Activated naive CD4-positive, alpha-beta T cell treated with anti-CD3 and anti-CD28 coated beads, Interleukin-2, amount 10 ng/mL, durations not matched to agents 7 days and 5 days (primary cell): ENCODE measurements at regions not wholly inside any gene's neighbourhood (a gene's known extent, or its start where the extent isn't known, plus 50 kb on each side); places are given as distances from the start of the nearest gene placed in this dataset.
"Not testable (repeated sequence)": the region's sequence is repeated elsewhere in the genome, so short reads cannot be mapped to it uniquely, and the experiment has no call there.

Experiments
- CTCF ChIA-PET: fragments of 350-600 bp; sonication (Branson Sonifier 250); formaldehyde crosslinking; loops from one replicate; lab custom pipeline; 2021; ENCODE audit warnings: antibody characterized with exemption; lab: Charles Lee
- DNase-seq: peaks from one replicate; pipeline ENCODE4 v3.0.0-alpha.2; 2020
- H3K27ac Mint-ChIP-seq: one replicate; pipeline ENCODE4 v1.8.0; 2021; ENCODE audit warnings: mild to moderate bottlenecking, moderate library complexity, mixed read lengths
- H3K27me3 Mint-ChIP-seq: one replicate; pipeline ENCODE4 v1.8.0; 2021; ENCODE audit warnings: mild to moderate bottlenecking, mixed read lengths
- H3K36me3 Mint-ChIP-seq: one replicate; pipeline ENCODE4 v1.8.0; 2021; ENCODE audit warnings: mixed read lengths
- H3K4me1 Mint-ChIP-seq: one replicate; pipeline ENCODE4 v1.8.0; 2021; ENCODE audit warnings: mixed read lengths
- H3K4me3 Mint-ChIP-seq: one replicate; pipeline ENCODE4 v1.8.0; 2021; ENCODE audit warnings: mild to moderate bottlenecking, moderate library complexity, mixed read lengths
- H3K9me3 Mint-ChIP-seq: one replicate; pipeline ENCODE4 v1.8.0; 2021; ENCODE audit warnings: mixed read lengths

DNA sequence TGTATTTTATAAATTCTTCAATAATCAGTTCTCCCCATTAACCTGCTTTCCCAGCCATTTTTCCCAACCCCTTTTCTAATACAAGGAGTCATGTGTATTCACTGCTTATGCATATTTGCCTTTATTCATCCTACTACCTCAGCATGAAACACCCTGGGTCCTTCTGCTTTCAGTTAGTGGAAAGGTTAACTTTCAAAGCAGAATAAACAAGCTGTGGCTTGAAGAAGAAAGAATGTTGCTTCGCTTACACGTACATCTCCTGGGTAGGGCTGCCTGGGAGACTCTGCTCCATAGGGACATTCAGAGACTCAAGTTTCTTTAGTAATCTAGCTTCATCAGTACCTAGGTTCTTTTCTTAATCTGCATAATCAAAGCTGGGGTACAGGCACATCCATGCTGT lies 567.8 kb upstream of the SLC10A2 start:
- H3K4me1 Mint-ChIP-seq: no peaks in the 10 kb centered on the region
- no peak for DNase-seq
- H3K27me3 Mint-ChIP-seq: no peaks in the 10 kb centered on the region
- CTCF ChIA-PET: no interaction called here
- no peaks in the 10 kb centered on the region for H3K36me3 Mint-ChIP-seq
- no peaks in the 10 kb centered on the region for H3K9me3 Mint-ChIP-seq
- no peak overlapping the region for H3K4me3 Mint-ChIP-seq
- no peak overlapping the region for H3K27ac Mint-ChIP-seq

DNA sequence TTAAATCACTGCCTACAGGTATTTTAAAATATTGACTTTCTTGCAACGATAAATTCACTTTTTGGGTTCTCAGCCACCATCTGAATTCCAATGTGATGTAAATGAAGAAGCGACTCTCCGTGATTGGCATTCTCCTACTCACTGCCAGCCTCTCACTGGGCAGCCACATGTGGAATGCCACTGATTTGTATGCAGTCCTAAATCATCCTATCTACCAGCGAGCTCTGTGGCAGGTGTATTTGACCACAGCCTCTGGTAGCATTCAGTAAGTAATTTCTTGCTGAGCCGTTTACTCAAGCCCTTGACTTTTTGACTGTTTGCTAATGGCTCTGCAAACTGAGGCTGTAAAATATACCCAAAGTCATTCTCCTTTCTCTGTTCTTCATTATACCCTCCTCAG lies 559.0 kb upstream of the SLC10A2 start:
- CTCF ChIA-PET: no interaction called here
- H3K27me3 Mint-ChIP-seq: no peaks in the 10 kb centered on the region
- no peaks in the 10 kb centered on the region for H3K36me3 Mint-ChIP-seq
- no peak overlapping the region for H3K4me3 Mint-ChIP-seq
- H3K9me3 Mint-ChIP-seq: no peaks in the 10 kb centered on the region
- no peak for DNase-seq
- no peak overlapping the region for H3K27ac Mint-ChIP-seq
- no peaks in the 10 kb centered on the region for H3K4me1 Mint-ChIP-seq

DNA sequence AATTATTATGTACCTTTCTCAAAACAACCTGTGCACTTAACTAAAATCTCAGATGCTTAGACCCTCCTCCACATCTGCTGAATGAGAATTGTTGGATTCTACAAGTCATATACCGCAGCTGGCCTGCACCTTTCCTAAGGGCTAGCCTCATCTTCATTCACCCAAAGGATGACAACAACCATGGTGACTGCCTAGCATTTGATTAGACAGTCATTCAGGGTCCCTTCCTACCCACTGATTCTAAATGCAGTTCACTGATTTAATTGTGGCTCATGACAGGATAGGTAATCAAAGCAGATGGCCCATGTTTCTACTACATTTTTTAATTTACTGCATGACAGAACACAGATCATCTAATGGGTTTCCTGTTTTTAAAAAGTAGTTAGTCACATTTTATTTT lies 551.9 kb upstream of the SLC10A2 start:
- CTCF ChIA-PET: no interaction called here
- H3K4me1 Mint-ChIP-seq: no peaks in the 10 kb centered on the region
- H3K9me3 Mint-ChIP-seq: peaks cover 2% of the 10 kb centered on the region
- no peak overlapping the region for H3K4me3 Mint-ChIP-seq
- no peak overlapping the region for H3K27ac Mint-ChIP-seq
- no peaks in the 10 kb centered on the region for H3K36me3 Mint-ChIP-seq
- DNase-seq: no peak
- H3K27me3 Mint-ChIP-seq: no peaks in the 10 kb centered on the region

DNA sequence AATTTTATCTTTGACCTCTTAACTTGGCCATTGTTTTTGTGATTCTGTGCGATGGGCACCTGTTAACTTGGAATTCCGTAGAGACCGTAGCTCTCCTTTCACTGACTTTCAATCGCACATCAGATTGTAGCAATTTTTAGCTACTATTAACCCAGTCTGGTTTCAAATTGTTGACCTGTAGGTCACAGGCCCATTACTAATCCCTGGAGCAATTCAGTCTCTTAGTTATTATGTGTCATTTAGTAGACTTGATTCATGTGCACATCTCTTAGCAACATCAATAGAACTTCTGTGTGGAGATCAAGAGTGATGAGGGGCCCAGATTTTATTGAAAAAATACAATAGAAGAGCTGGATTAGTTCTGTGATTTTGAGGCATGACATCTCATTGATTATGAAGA lies 549.6 kb upstream of the SLC10A2 start:
- Mint-ChIP-seq H3K4me1 (no peaks in the 10 kb centered on the region), H3K9me3 (peaks cover 2% of the 10 kb centered on the region), H3K27me3 (no peaks in the 10 kb centered on the region), H3K36me3 (no peaks in the 10 kb centered on the region), H3K27ac (no peak overlapping the region), H3K4me3 (no peak overlapping the region)
- CTCF ChIA-PET: no interaction called here
- no peak for DNase-seq

DNA sequence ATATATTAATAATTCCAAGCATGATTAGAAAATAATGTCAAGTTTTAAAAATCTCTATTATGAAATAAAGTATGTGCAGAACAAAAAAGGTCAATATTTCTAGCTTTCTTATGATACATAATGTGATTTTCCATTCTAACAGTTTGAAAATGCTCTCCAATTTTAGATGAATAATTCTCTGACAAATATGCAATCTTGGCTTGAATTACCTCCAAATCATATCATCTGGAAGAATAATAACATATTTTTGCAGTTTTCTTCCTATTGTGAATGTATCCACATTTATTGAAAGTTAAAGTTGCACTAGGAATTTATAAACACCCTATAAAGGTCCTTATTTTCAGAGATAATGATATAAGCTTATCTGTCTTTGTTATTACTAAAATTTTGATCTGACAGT lies 548.5 kb upstream of the SLC10A2 start:
- H3K9me3 Mint-ChIP-seq: peaks cover 2% of the 10 kb centered on the region
- H3K4me3 Mint-ChIP-seq: no peak overlapping the region
- CTCF ChIA-PET: no interaction called here

DNA sequence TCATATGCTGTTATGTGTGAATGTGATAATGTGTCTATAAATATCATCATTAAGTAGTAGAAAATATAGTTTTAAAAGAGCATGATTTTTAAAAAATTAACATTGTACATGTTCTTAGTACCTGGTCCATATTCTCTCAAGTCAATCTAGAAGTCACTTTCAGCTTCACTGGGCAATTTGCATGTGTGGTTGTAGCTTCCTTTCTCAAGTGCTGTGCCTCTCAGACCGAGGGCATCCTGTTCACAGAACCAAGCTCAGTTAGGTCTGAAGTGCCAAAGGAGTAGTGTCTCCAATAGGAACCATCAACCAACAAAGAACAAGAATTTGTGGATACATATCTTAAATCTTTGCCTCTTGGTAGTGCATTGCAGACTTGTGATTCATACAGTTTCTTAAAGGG lies 541.8 kb upstream of the SLC10A2 start:
- no peaks in the 10 kb centered on the region for H3K9me3 Mint-ChIP-seq
- no peak overlapping the region for H3K27ac Mint-ChIP-seq
- H3K4me3 Mint-ChIP-seq: no peak overlapping the region
- CTCF ChIA-PET: no interaction called here
- H3K36me3 Mint-ChIP-seq: no peaks in the 10 kb centered on the region
- H3K27me3 Mint-ChIP-seq: no peaks in the 10 kb centered on the region
- no peaks in the 10 kb centered on the region for H3K4me1 Mint-ChIP-seq
- DNase-seq: no peak

More for the DNA sequence above, 548.5 kb upstream of the SLC10A2 start:
- H3K27me3 Mint-ChIP-seq: no peaks in the 10 kb centered on the region
- no peak for DNase-seq
- H3K4me1 Mint-ChIP-seq: no peaks in the 10 kb centered on the region
- no peak overlapping the region for H3K27ac Mint-ChIP-seq
- no peaks in the 10 kb centered on the region for H3K36me3 Mint-ChIP-seq

DNA sequence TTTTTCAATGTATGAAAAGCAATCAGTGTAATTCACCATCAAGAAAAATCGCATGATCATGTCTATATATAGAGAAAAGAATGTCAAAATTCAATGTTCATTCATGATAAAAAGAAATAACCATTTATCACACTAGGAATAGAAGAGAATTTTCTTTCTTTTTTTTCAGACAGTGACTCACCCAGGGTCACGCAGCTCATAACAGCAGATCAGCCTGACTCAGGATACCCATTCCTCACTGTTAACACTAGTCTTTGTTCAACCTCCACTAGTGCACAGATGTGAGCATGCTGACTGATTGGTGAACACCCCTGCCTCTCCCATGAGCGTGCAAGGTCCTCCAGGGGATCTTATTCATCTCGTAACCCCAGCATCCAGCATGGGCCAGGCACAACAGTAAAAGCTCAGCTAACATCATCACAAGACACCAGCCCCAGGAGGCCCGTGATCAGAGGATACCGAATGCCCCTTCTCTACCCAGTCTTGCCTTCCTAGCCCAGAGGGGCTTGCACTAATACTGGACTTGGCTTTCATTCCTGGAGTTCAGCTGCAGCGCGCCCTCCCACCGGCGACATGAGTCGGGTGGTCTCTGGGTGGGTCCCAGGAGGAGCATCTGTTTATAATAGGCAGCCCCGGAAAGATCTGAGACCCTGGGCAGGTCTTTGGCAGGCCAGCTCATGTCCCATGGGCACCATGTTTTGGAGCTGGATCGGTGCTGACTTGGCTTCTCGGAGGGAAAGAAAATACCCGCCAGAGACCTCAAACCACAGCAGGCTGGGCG lies 539.5 kb upstream of the SLC10A2 start:
- Mint-ChIP-seq H3K36me3 (no peaks in the 10 kb centered on the region), H3K4me1 (no peaks in the 10 kb centered on the region), H3K27ac (no peak overlapping the region), H3K9me3 (peaks cover 9% of the 10 kb centered on the region), H3K4me3 (no peak overlapping the region), H3K27me3 (no peaks in the 10 kb centered on the region)
- CTCF ChIA-PET: no interaction called here
- no peak for DNase-seq

DNA sequence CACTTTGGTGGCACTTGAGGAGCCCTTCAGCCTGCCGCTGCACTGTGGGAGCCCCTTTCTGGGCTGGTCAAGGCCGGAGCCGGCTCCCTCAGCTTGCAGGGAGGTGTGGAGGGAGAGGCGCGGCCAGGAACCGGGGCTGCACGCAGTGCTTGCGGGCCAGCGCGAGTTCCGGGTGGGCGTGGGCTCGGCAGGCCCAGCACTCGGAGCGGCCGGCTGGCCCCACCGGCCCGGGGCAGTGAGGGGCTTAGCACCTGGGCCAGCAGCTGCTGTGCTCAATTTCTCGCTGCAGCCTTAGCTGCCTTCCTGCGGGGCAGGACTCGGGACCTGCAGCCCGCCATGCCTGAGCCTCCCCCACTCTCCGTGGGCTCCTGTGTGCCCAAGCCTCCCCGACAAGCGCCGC lies 533.7 kb upstream of the SLC10A2 start:
- H3K9me3 Mint-ChIP-seq, H3K27ac Mint-ChIP-seq, H3K36me3 Mint-ChIP-seq, H3K4me1 Mint-ChIP-seq, DNase-seq, CTCF ChIA-PET, H3K4me3 Mint-ChIP-seq, H3K27me3 Mint-ChIP-seq: not testable (repeated sequence)

DNA sequence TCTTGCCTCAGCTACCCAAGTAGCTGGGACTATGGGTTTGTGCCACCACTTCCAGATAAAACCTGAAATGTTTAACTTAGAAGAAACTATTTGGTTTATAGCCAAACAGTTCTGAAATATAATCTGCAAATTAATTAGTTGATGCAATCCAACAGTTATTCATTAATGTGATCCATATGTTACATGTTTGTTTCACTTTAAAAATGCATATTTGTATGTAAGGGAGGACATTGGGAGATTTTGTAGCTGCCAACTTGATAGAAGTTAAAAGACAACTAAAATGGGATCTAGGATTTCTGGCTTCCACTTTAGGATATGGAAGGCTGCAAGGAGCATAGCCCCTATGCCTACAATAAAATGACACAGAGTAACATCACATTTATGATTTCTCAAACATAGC lies 532.5 kb upstream of the SLC10A2 start:
- Mint-ChIP-seq H3K27ac (no peak overlapping the region), H3K4me3 (no peak overlapping the region), H3K36me3 (no peaks in the 10 kb centered on the region), H3K4me1 (no peaks in the 10 kb centered on the region), H3K9me3 (peaks cover 9% of the 10 kb centered on the region), H3K27me3 (no peaks in the 10 kb centered on the region)
- DNase-seq: no peak
- CTCF ChIA-PET: no interaction called here

DNA sequence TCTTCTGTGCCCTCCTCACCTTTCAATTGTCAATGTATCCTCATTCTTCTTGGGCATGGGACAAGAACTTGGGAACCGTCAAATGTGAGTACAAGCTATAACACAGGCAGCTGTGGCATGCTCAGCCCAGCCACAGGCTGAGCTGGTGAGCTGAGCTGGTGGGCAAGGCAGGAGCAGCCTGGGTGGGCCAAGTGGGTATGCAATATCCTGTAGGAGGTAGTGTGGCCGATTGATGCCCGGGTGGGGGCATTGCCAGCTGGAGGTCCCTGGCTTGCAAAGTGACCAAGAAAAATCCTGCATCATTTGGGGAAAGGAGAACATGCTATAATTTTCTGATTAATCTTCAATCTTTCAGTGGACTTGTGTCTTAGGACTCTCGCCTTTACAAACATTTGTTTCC lies 507.2 kb upstream of the SLC10A2 start:
- H3K27ac Mint-ChIP-seq: no peak overlapping the region
- DNase-seq: no peak
- no peak overlapping the region for H3K4me3 Mint-ChIP-seq
- H3K27me3 Mint-ChIP-seq: no peaks in the 10 kb centered on the region
- no peaks in the 10 kb centered on the region for H3K36me3 Mint-ChIP-seq
- H3K4me1 Mint-ChIP-seq: no peaks in the 10 kb centered on the region
- peaks cover 8% of the 10 kb centered on the region for H3K9me3 Mint-ChIP-seq
- CTCF ChIA-PET: no interaction called here

DNA sequence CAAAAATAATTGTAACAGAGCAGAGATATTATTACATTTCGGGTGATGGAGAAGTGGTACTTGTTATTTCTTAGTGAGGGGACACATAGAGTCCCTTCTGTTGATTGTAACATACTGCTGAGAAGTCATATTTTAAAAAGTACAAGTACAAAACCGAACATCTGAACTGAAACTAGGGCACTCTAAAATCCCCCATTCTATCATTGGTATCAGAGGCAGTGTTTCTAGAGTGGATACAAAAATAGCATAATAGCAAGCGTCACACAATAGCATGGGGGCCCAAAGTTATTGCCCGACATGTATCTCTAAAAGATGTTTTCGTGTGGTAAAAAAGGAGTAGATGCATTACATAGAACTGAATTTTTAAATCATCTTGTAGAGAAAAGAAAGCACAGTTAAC lies 502.1 kb upstream of the SLC10A2 start:
- Mint-ChIP-seq H3K4me3 (no peak overlapping the region), H3K9me3 (peaks cover 9% of the 10 kb centered on the region), H3K27ac (no peak overlapping the region), H3K4me1 (no peaks in the 10 kb centered on the region), H3K27me3 (no peaks in the 10 kb centered on the region), H3K36me3 (no peaks in the 10 kb centered on the region)
- no peak for DNase-seq
- CTCF ChIA-PET: no interaction called here

DNA sequence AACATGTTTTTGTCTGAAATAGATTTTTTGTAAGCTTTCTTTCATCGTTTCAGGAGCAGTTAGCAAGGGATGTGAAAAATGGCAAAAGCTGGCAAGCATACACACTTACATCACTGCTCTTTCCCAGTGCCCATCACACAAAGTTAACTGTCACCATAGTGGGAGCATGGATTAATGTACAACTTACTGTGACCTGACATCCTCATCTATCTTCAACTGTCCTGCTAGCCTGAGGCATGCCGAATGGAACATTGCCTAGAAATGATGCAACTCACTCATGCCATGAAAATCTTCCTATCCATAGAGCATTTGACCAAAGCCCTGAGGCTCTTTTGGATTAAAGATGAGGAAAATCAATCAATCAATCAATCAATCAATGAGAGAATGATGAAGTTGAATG lies 491.7 kb upstream of the SLC10A2 start:
- no peaks in the 10 kb centered on the region for H3K36me3 Mint-ChIP-seq
- H3K9me3 Mint-ChIP-seq: peaks cover 8% of the 10 kb centered on the region
- H3K27ac Mint-ChIP-seq: no peak overlapping the region
- H3K4me1 Mint-ChIP-seq: no peaks in the 10 kb centered on the region
- H3K4me3 Mint-ChIP-seq: no peak overlapping the region
- CTCF ChIA-PET: no interaction called here
- DNase-seq: no peak
- no peaks in the 10 kb centered on the region for H3K27me3 Mint-ChIP-seq

DNA sequence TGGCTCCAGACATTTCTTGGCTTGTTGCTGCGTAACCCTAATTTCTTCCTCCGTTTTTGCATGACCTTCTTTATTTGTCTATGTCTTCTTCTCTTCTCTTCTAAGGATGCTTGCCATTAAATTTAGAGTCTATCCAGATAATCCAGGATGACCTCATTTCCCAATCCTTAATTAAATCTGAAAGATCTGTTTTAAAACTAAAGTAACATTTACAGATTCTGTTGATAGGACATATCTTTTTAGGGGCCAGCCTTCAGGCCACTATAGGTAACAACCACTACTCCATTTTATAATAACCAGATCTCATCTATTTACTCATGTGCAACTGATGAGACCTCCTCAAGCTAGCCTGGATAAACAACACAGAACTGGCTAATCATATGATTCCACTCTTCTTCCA lies 490.5 kb upstream of the SLC10A2 start:
- Mint-ChIP-seq H3K9me3 (peaks cover 9% of the 10 kb centered on the region), H3K4me3 (no peak overlapping the region), H3K27me3 (no peaks in the 10 kb centered on the region), H3K4me1 (no peaks in the 10 kb centered on the region), H3K27ac (no peak overlapping the region), H3K36me3 (no peaks in the 10 kb centered on the region)
- CTCF ChIA-PET: no interaction called here
- DNase-seq: no peak

DNA sequence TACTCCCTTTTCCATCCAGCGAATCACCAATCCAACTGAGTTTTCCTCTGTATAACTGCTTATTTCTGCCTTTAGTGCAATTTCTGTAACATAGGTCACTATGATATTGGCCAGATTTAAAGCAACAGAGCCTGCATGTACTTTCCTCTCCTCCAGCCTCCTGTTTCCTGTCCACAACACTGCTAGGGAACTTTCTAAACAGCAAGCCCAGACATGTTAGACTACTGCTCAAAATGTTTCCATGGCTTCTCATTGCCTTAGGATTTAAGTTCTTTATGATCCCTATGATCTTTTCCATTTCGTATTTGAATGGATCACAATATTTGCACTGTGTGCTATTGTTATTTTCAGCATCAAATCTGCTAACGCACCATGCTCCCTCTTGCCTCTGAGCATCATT lies 481.7 kb upstream of the SLC10A2 start:
- no peaks in the 10 kb centered on the region for H3K4me1 Mint-ChIP-seq
- H3K4me3 Mint-ChIP-seq: no peak overlapping the region

DNA sequence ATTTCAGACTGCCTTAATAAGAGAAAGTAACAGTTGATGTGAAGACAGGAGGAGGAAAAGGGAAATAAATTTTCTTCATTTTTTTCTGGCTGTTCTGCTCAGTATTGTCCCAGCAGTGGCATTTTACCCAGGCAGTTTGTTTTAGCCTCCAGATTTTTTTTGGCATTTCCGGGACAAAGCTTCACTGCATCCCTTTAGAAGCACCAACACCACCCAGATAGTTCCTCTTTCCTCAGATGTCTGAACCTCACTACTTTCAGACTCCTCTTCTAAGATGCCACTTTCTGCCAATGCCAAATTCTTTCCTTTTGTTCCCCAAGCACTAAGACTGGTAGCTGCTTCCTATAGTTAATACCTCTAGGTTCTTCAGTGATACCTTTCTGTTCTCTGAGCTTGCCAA lies 480.1 kb upstream of the SLC10A2 start:
- Mint-ChIP-seq H3K36me3 (no peaks in the 10 kb centered on the region), H3K9me3 (peaks cover 19% of the 10 kb centered on the region), H3K27me3 (no peaks in the 10 kb centered on the region), H3K4me3 (no peak overlapping the region), H3K27ac (no peak overlapping the region), H3K4me1 (no peaks in the 10 kb centered on the region)
- DNase-seq: no peak
- CTCF ChIA-PET: no interaction called here

More for the DNA sequence above, 481.7 kb upstream of the SLC10A2 start:
- no peaks in the 10 kb centered on the region for H3K27me3 Mint-ChIP-seq
- no peak for DNase-seq
- H3K27ac Mint-ChIP-seq: no peak overlapping the region
- H3K9me3 Mint-ChIP-seq: peaks cover 18% of the 10 kb centered on the region
- CTCF ChIA-PET: no interaction called here
- no peaks in the 10 kb centered on the region for H3K36me3 Mint-ChIP-seq

DNA sequence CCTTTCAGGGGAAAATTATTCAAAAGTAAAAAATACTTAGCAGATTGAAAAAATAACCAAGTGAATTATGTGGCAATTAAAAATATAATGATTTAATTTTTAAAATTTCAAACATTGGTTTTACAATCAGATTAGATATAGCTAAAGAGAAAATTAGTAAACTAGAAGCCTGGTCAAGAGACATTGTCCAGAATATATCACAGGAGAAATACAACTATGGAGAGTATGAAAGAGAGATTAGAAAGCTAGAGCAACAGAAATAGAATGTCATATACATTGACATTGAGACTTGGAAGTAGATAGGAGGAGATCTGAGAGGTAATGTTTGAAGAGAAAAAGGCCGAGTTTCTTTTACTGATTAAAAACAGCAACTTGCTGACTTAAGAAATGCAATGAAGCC lies 476.4 kb upstream of the SLC10A2 start:
- Mint-ChIP-seq H3K4me3 (no peak overlapping the region), H3K27ac (no peak overlapping the region)
- CTCF ChIA-PET: no interaction called here

More for the DNA sequence above, 476.4 kb upstream of the SLC10A2 start:
- H3K9me3 Mint-ChIP-seq: peaks cover 19% of the 10 kb centered on the region
- H3K27me3 Mint-ChIP-seq: no peaks in the 10 kb centered on the region
- no peak for DNase-seq
- no peaks in the 10 kb centered on the region for H3K4me1 Mint-ChIP-seq
- no peaks in the 10 kb centered on the region for H3K36me3 Mint-ChIP-seq
